ENCODE measurements at regions not wholly inside any gene's neighbourhood (a gene's known extent, or its start where the extent isn't known, plus 50 kb on each side); places are given as distances from the start of the nearest gene placed in this dataset.
"Not testable (repeated sequence)": the region's sequence is repeated elsewhere in the genome, so short reads cannot be mapped to it uniquely, and the experiment has no call there.

DNA sequence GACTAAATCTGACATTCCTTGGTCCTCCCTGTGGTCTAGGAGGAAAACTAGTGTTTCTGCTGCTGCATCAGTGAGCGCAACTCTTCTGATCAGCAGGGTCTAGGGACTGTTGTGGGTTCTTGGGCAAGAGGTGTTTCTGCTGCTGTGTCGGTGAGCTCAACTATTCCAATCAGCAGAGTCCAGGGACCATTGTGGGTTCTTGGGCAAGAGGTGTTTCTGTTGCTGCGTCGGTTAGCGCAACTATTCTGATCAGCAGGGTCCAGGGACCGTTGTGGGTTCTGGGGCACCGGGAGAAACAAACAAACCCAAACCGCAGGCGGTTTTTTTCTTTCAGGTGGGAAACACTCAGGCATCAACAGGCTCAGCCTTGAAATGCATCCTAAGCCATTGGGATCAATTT lies 140.9 kb downstream of the FASLG start:
- H4K91ac ChIP-seq (replicated peaks; ENCODE audit: insufficient read length, low read length); H4K5ac ChIP-seq (ENCODE audit: insufficient read length, low read depth, low read length); H3K56ac ChIP-seq (replicated peaks; ENCODE audit: insufficient read length, low read depth, low read length); H3K14ac ChIP-seq (ENCODE audit: insufficient read length); H3K23me2 ChIP-seq (ENCODE audit: low read depth, low read length); H2BK20ac ChIP-seq (ENCODE audit: low read length); H3K4me2 ChIP-seq (ENCODE audit: insufficient read depth in 1 of 2, low read depth in 2 of 2, low read length in 2 of 2); FAIRE-seq; H2BK120ac ChIP-seq (replicated peaks; ENCODE audit: low read depth, low read length); CTCF ChIA-PET (ENCODE audit: partially characterized antibody); H3K23ac ChIP-seq (ENCODE audit: insufficient read length); H3K9me3 ChIP-seq (ENCODE audit: insufficient read depth in 2 of 2, low read depth in 1 of 2, low read length in 1 of 2); POLR2A ChIA-PET (ENCODE audit: partially characterized antibody); H2BK12ac ChIP-seq (ENCODE audit: low read depth, low read length); H3K4ac ChIP-seq (replicated peaks; ENCODE audit: insufficient read length, low read depth, low read length); H3K27ac ChIP-seq (ENCODE audit: low read depth, low read length); H3K79me2 ChIP-seq (ENCODE audit: control insufficient read depth in 1 of 2, insufficient read depth in 2 of 2, low read length in 2 of 2); H3K4me1 ChIP-seq (replicated peaks in 1 of 4; ENCODE audit: control insufficient read depth in 3 of 4, insufficient read depth in 4 of 4, low read length in 3 of 4); H3K9ac ChIP-seq (replicated peaks in 1 of 4; ENCODE audit: extremely low read depth in 1 of 4, low read depth in 3 of 4, low read length in 3 of 4); H2AFZ ChIP-seq (ENCODE audit: low read length); H3K4me3 ChIP-seq (ENCODE audit: extremely low read depth in 1 of 4, insufficient read depth in 2 of 4, low read depth in 3 of 4, low read length in 4 of 4); H2BK15ac ChIP-seq (ENCODE audit: low read length); H2BK5ac ChIP-seq (ENCODE audit: low read depth, low read length); H4K20me1 ChIP-seq (replicated peaks in 1 of 2; ENCODE audit: control insufficient read depth in 1 of 2, insufficient read depth in 2 of 2, low read length in 2 of 2); H4K8ac ChIP-seq (ENCODE audit: extremely low read depth, insufficient read depth, low read length); H3K79me1 ChIP-seq (ENCODE audit: low read depth, low read length); H3K18ac ChIP-seq (ENCODE audit: extremely low read depth, low read length); H2AK5ac ChIP-seq (ENCODE audit: low read depth, low read length); H3K36me3 ChIP-seq (ENCODE audit: control insufficient read depth in 2 of 4, insufficient read depth in 4 of 4, low read length in 3 of 4); DNase-seq (ENCODE audit: low read depth in 1 of 2, low spot score in 2 of 2); H3K27me3 ChIP-seq (replicated peaks in 1 of 4; ENCODE audit: control insufficient read depth in 3 of 4, extremely low read depth in 1 of 4, insufficient read depth in 3 of 4, low read length in 3 of 4): not testable (repeated sequence)
- 83% methylated on average over 9 of the region's 9 CpGs; no CpG with 5 or more reads in 1 of the 2 experiments for WGBS, 2 experiments (ENCODE audit: extremely low coverage in 1 of 2, insufficient coverage in 1 of 2, insufficient read length in 1 of 2, insufficient replicate concordance in 2 of 2, low coverage in 1 of 2, low lambda C conversion rate in 2 of 2, missing lambda C conversion rate in 1 of 2)

All from H1 (cell line).